ENCODE measurements at regions not wholly inside any gene's neighbourhood (a gene's known extent, or its start where the extent isn't known, plus 50 kb on each side); places are given as distances from the start of the nearest gene placed in this dataset.
"Not testable (repeated sequence)": the region's sequence is repeated elsewhere in the genome, so short reads cannot be mapped to it uniquely, and the experiment has no call there.

DNA sequence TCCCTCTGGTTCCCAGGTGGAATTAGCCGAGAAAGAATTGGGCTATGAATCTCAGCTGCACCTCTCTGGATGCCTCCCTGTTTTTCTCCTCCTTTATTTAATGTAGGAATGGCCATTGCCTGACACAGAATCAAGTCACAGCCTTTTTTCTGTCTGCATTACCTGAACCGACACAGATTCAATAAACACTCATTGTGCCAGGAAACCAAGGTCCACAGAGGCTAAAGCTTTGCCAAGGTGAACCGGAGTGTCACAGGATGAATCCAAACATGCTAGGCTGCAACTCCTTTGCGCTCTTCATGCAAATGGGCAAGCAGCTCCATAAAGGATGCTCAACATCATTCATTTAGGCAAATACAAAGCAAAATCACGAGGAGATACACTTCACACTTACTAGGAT, 199.8 kb upstream of the AGTR2 start:
- H3K4me3 ChIP-seq = no peak overlapping the region
- DNase-seq (ENCODE audit: low spot score) = no peak
- TF ChIP-seq, protein P1, sequence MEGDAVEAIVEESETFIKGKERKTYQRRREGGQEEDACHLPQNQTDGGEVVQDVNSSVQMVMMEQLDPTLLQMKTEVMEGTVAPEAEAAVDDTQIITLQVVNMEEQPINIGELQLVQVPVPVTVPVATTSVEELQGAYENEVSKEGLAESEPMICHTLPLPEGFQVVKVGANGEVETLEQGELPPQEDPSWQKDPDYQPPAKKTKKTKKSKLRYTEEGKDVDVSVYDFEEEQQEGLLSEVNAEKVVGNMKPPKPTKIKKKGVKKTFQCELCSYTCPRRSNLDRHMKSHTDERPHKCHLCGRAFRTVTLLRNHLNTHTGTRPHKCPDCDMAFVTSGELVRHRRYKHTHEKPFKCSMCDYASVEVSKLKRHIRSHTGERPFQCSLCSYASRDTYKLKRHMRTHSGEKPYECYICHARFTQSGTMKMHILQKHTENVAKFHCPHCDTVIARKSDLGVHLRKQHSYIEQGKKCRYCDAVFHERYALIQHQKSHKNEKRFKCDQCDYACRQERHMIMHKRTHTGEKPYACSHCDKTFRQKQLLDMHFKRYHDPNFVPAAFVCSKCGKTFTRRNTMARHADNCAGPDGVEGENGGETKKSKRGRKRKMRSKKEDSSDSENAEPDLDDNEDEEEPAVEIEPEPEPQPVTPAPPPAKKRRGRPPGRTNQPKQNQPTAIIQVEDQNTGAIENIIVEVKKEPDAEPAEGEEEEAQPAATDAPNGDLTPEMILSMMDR (IDR thresholded peaks at IDR 0.05) = no peak
- H3K27ac ChIP-seq = no peak overlapping the region

DNA sequence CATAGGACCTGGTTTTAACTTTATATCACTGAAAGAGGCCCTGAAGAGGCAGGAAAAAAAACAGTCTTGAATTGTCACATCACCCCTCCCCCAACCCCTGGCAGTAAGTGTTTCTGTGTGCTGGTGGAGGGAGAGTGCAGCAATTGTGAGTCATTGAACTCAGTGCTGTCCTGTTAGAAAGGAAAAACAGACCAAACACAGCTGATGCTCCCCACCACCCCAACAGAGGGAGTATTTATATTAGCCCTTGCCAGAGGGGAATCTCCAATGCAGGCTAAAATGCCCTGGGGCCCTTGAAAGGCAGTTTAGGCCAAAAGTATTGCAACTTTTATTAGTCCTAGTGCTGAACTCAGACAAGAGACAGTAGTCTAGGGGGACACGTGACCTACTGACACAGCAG, 197.8 kb upstream of the AGTR2 start:
- DNase-seq (ENCODE audit: low spot score) = no peak
- TF ChIP-seq, protein P1 (IDR thresholded peaks at IDR 0.05) = no peak
- no peak overlapping the region for H3K27ac ChIP-seq
- H3K4me3 ChIP-seq = no peak overlapping the region

DNA sequence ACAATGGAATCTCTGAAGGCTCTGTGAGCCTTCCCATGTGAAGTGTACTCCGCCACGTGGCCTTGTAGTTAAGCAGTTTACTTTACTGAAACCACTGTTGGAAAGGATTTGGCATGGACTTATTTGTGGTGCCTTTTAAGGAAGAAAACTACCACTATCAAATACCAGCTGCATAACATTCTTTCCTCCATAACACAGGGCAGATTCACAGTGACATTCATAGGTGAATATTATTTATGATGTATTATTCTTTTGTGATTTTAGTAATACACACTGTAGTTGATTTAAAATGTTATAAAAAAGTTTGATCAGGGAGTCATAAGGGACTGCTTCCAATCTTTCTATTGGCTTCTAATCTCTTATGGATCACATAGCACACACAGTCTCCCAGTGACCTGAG, 192.5 kb upstream of the AGTR2 start:
- TF ChIP-seq, protein P1 (IDR thresholded peaks at IDR 0.05) = no peak
- DNase-seq (ENCODE audit: low spot score) = no peak
- H3K27ac ChIP-seq = no peak overlapping the region
- H3K4me3 ChIP-seq = no peak overlapping the region

DNA sequence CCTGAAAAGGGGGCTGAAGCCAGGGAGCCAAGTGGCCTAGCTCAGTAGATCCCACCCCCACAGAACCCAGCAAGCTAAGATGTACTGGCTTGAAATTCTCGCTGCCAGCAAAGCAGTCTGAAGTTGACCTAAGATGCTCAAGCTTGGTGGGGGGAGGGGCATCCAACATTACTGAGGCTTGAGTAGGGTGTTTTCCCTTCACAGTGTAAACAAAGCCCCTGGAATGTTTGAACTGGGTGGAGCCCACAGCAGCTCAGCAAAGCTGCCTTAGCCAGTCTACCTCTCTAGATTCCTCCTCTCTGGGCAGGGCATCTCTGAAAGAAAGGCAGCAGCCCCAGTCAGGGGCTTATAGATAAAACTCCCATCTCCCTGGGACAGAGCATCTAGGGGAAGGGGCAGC, 187.4 kb upstream of the AGTR2 start:
- not testable (repeated sequence) for H3K27ac ChIP-seq; DNase-seq (ENCODE audit: low spot score); H3K4me3 ChIP-seq

DNA sequence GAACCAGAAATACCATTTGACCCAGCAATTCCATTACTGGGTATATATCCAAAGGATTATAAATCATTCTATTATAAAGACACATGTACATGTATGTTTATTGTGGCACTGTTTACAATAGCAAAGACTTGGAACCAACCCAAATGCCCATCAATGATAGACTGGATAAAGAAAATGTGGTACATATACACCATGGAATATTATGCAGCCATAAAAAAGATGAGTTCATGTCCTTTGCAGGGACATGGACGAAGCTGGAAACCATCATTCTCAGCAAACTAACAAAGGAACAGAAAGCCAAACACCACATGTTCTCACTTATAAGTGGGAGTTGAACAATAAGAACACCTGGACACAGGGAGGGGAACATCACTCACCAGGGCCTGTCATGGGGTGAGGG, 183.1 kb upstream of the AGTR2 start:
- not testable (repeated sequence) for DNase-seq (ENCODE audit: low spot score); H3K27ac ChIP-seq; H3K4me3 ChIP-seq

DNA sequence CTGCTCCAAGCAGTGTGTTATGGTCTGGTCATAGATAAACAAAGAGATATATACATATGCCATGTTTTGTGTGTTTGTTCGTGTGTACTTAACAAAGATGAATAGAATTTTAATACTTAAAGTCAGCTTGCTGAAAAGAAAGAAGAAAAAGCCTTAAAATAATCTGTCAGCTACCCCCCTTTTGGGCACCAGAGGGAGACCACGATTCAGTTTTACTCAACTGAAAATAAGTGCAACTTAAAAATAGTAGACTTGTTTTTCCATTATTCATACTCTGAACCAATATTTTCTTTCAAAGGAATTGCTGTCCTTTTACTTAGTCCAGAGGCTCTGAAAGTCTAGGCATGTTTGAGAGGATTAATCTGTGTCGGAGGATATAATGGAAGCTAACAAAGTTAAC, 181.7 kb upstream of the AGTR2 start:
- no peak for DNase-seq (ENCODE audit: low spot score)
- Histone ChIP-seq H3K4me3 (no peak overlapping the region), H3K27ac (no peak overlapping the region)
- TF ChIP-seq, protein P1 (IDR thresholded peaks at IDR 0.05) = no peak

DNA sequence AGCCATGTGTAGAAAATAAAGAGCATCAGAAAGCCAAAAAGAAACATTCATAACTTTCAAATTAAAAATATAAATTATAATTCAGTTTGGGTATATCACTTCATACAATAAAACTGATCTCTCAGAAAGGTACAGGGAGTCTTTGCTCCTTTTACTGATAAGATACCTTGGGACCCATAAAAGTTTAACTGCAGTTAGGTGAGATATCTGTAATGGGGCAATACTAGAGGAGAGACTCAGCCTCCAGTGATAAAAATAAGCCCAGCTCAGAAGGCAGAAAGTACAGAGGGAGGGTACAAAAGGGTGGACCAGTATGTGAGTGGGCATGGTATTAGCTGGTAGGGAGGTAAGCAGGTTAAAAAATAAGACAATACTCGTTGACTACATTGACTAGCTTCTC, 180.9 kb upstream of the AGTR2 start:
- TF ChIP-seq, protein P1 (IDR thresholded peaks at IDR 0.05) = no peak
- no peak for DNase-seq (ENCODE audit: low spot score)

DNA sequence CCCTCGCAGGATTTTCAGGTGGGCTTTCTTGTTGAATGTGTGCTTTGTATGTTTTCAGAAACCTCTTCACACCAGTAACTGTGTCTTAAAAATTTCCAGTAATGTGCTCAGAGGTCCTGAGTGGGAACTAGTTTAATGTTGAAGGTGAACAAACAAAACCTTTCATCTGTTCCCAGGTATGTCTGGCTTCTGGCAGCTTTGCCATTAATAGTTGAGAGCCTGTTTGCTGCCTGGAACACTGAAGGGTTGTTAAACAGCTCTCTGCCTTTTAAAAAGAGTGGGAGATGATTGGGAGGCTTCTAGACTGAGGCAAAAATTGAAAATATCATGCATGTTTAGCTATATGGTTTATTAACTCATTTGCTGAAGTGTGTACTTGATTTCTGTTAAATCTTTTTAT, 161.2 kb upstream of the AGTR2 start:
- Histone ChIP-seq H3K27ac (no peak overlapping the region), H3K4me3 (no peak overlapping the region)
- TF ChIP-seq, protein P1 (IDR thresholded peaks at IDR 0.05) = no peak
- DNase-seq (ENCODE audit: low spot score) = no peak

More for the DNA sequence above, 180.9 kb upstream of the AGTR2 start:
- H3K27ac ChIP-seq = no peak overlapping the region
- H3K4me3 ChIP-seq = no peak overlapping the region
